Stimulated activated CD4-positive, alpha-beta T cell treated with anti-CD3 and anti-CD28 coated beads, Interleukin-4, amount 100 ng/mL, for 24 hours (primary cell): ENCODE measurements at regions not wholly inside any gene's neighbourhood (a gene's known extent, or its start where the extent isn't known, plus 50 kb on each side); places are given as distances from the start of the nearest gene placed in this dataset.
"Not testable (repeated sequence)": the region's sequence is repeated elsewhere in the genome, so short reads cannot be mapped to it uniquely, and the experiment has no call there.

Experiments used
- DNase-seq: peaks from one replicate; pipeline ENCODE4 v3.0.0-alpha.2; 2020

GRCh38 chr3:24689353-24689752 lies 194.7 kb upstream of the THRB start:
- DNase-seq: no peak

GRCh38 chr3:24690777-24691176 lies 196.1 kb upstream of the THRB start:
- DNase-seq: no peak

GRCh38 chr3:24699078-24699477 lies 204.4 kb upstream of the THRB start:
- not testable (repeated sequence) for DNase-seq

- DNase-seq: no peak
Observed at GRCh38 chr3:24704496-24704895, 209.8 kb upstream of the THRB start.

DNA sequence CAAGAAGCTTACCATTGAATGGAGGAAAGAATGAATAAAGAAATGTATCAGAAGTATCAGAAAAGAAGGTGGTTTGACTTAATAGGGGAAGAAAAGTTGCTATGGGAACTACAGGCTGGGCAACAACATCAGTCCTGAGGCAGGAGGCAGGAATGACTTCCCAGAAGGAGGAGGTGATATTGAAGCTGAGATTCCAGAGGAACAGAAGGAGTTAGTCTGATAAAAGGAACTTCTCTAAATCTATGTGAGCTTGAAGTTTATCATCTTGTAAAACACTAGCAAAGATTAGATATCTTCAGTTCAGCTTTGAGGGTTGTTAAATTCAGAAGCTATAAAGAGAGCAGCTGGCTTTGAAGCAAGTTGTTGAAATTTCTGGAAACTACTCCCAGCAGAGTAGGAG lies 213.3 kb upstream of the THRB start:
- DNase-seq: no peak

- DNase-seq: no peak
Observed at GRCh38 chr3:24709956-24710355, 215.3 kb upstream of the THRB start.

DNA sequence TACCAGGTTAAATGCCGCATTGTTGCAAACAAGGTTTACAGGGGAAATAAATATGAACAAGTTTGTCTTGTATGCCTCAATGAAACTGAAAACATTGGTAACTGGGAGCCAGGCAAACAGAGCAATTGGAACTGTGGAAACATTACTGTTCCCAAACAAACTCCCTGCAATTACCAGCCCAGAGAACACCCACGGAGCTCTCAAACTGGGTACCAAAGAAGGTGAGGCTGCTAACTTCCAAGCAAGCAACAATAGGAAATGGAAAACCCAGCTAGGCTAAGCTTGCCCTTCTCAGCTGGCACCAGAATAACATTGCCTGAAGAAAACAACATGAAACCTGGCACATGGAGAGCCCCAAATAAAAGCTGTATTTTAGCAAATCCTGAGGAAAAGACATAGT lies 218.9 kb upstream of the THRB start:
- no peak for DNase-seq

GRCh38 chr3:24714436-24714835 lies 219.8 kb upstream of the THRB start:
- no peak for DNase-seq

GRCh38 chr3:24715171-24715792 lies 220.6 kb upstream of the THRB start:
- DNase-seq: no peak

- no peak for DNase-seq
Observed at GRCh38 chr3:24722087-24722486, 227.4 kb upstream of the THRB start.

DNA sequence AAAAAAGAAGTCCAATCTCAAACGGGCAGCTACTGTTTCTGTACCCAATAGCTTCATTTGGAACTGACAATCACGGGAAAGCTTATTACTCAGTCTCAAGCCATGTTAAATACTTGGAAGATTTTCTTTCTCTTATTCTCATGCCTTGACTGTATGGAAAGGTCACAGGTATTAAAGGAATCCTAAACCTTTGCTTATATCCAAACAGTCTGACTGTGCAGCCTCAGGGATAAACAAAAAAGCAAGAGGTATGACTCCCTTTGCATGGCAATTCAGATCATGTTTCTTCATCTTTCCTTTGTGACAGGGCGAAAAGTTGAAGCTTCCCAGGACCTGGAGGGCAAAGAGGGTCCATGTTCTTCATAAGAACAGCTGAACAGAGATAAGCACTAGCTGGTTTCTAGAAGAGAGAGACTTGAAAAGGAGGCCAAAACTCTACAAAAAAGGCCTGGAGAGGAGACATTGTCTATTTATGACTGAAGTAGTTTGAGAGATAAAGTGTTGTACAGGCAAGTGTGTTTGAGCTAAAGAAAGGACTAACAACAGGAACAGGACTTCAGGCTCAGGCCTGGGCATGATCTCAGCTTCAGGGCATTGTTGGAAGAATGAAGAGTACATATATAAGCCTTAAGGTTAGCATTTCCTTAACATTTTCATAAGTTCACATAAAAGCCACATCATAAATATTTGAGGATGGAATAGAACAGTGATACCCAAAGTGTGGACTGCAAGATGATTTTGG lies 231.0 kb upstream of the THRB start:
- no peak for DNase-seq

DNA sequence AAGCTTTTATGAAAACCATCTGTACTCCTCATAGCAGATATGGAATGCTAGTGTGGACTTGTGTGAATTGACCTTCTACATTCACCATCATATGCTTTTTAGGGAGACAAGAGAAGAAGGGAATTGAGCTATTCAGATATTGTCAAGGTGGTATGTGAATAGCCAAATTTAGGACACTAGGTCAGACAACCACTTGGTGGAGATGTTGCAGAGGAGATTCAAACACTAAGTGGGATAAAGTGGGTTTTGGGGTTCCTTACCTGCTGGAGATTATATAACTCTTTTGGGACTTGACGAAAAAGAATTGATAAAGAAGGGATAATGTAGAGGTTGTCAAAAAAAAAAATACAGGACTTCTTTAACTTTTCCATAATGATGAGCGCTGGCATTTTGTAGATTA lies 231.8 kb upstream of the THRB start:
- DNase-seq: no peak

DNA sequence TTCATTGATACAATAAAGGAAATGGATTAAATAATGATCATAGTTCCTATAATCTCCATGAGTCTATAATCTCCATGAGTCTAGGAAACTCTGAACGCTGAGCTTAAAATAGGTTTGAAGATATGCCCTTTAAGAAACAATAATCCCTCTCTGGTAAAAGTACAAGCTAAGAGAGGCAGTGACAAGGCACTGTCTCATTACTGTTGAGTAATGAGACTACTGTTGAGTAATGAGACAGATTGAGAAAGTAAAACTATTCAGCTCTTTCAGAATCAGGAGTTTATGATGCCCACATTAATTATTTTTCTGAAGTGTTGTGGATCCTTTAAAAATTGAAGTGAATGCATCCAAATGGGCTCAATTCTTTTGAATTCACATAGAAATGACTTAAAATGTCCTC lies 235.5 kb upstream of the THRB start:
- no peak for DNase-seq

GRCh38 chr3:24734019-24734418 lies 239.4 kb upstream of the THRB start:
- no peak for DNase-seq

DNA sequence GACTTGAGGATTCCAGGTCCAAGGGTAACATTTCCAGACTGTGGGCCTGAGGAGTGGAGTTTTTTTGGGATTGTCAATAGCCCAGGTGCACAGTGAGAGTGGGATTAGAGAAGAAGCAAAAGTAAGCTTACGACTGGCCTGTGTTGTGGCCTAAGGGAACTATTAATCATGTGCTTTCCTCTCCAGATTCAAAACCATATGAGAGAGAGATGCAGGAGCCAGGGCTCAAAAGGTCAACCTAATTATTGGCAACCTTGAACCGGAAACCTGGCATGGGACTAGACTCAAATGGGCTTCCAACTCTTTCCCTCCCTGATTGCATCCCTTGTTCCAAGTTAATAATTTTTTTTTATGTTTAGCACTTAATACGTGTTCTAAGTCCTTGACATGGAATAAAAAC lies 242.1 kb upstream of the THRB start:
- no peak for DNase-seq

GRCh38 chr3:24740326-24740725 lies 245.7 kb upstream of the THRB start:
- no peak for DNase-seq

DNA sequence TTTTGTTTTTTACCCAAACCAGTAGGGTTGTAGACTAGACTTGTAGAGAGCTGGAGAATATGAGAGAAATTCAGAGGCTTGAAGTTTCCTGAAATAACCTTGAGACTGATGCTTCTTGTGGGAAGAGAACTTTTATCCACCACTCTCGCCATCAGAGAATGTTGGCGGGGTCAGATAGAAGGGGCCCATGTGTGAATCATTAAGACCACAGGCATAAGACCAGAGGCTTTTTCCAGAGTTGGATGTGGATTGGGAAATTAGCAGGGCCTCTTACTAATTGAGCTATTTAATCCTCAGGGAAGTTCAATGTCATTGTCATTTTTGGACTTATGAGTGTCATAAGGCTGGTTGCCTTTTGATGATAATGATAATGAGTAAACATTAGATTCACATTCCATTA lies 246.9 kb upstream of the THRB start:
- DNase-seq: no peak

DNA sequence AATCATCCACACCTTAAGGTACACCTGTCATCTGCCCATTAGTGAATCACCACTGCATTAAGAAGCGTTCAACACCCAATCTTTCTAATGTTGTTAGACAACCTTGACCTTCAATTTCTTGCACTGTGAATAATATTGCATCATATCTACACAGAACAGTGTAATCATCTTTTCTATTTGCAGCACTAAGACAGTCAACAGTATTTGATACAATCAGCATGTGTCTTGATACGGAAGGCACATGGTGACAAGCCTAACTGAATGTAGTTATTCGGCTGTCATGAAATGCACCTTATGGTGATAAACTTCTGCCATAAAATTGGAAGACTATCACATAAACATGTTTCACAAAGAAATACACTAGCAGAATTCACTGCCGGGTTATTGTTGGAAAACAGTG lies 253.9 kb upstream of the THRB start:
- no peak for DNase-seq

DNA sequence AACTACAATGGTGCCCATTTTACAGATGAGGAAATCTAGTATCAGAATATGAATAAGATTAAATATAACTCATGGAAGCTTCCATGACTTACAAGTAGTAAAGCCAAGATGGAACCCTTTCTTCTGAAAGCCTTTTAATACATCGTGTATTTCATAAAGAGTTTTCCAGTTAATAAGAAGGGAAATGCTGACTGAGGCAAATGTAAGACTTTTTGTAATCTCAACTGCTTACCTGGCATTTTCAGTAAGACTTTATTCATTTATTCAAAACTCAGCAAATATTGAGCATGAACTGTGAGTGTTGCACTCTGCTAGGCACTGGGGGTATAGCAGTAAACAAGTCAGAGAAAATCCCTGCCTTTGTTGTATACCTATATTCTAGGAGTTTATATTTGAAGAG lies 256.4 kb upstream of the THRB start:
- DNase-seq: no peak

DNA sequence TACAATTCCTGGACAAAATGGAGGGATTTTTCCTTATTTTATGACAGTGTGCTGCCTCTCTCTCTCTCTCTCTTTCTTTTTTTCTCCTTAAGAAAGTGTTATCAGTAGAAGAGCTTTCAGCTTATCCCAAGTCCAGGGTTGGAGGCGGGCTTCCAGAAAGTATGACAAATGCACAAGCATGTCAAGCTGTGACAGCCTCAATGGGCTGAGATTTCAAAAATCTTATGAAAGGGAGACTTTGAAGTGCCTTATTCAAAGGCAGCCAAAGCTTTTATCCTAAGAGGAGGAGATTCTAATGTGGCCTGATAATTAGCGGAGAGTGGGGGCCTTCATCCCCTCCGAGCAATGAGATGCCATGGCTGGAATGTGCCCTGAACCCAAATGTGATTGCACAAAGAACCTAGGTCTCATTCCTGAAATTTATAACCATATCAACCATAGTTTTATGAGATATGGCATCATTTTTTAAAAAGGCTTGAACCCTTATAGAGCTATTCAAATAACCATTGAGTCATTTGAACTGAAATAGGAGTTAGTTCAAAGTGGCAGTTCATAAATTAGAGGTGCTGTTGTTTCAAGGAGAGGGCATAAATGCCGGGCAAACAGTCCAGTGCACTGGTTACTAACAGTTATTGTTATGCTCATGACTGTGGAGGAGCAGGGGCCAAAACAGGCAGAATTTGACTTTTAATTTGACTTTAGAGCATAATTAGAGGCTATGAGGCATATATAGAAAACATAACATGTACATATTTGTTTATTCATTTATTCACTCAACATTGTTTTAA lies 261.6 kb upstream of the THRB start:
- no peak for DNase-seq

GRCh38 chr3:24763393-24763792 lies 268.7 kb upstream of the THRB start:
- DNase-seq: no peak

GRCh38 chr3:24764236-24764915 lies 269.7 kb upstream of the THRB start:
- DNase-seq: no peak

GRCh38 chr3:24765399-24765798 lies 270.7 kb upstream of the THRB start:
- no peak for DNase-seq

DNA sequence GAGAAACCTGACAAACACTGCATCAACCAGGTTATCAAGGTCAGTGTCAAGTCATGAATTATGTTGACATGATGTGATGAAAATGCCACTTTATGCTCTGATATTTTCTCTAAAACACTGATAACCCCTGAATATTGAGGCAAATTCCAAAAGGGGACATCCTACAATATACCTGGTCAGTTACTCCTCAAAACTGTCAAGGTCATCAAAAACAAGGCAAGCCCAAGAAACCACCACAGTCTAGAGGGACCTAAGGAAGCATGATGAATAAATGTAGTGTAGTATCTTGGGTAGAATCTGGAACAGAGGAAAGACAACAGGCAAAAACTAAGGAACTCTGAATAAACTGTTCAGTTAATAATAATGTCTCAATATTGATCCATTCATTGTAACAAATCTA lies 275.3 kb upstream of the THRB start:
- no peak for DNase-seq
